ACC112 (cell line): ENCODE measurements at regions not wholly inside any gene's neighbourhood (a gene's known extent, or its start where the extent isn't known, plus 50 kb on each side); places are given as distances from the start of the nearest gene placed in this dataset.
"Not testable (repeated sequence)": the region's sequence is repeated elsewhere in the genome, so short reads cannot be mapped to it uniquely, and the experiment has no call there.

Experiments
- H2AFZ ChIP-seq: fragments of 200-600 bp; sonication (generic); one replicate; pipeline ENCODE4 v1.6.0; 2017; ENCODE audit warnings: antibody characterized with exemption, low read length; ENCODE audit not compliant: unreplicated experiment
- H3K27ac ChIP-seq: fragments of 200-600 bp; sonication (generic); 2 replicates; pipeline ENCODE4 v1.5.1; 2014; ENCODE audit warnings: low read depth, mild to moderate bottlenecking, antibody characterized with exemption, low read length, moderate library complexity
- H3K27me3 ChIP-seq: fragments of 200-600 bp; sonication (generic); 2 replicates; pipeline ENCODE4 v1.6.1; 2014; ENCODE audit warnings: mild to moderate bottlenecking, antibody characterized with exemption, low read length, moderate library complexity, mixed read lengths; ENCODE audit not compliant: insufficient read depth
- H3K36me3 ChIP-seq: fragments of 200-600 bp; sonication (generic); 2 replicates; pipeline ENCODE4 v1.6.1; 2016; ENCODE audit warnings: mild to moderate bottlenecking, antibody characterized with exemption, low read length, moderate library complexity, mixed read lengths; ENCODE audit not compliant: insufficient read depth
- H3K4me1 ChIP-seq: fragments of 200-600 bp; sonication (generic); one replicate; pipeline ENCODE4 v1.6.1; 2016; ENCODE audit warnings: low read length, mixed read lengths; ENCODE audit not compliant: insufficient read depth, unreplicated experiment, control insufficient read depth
- H3K4me3 ChIP-seq: fragments of 200-600 bp; sonication (generic); 2 replicates; pipeline ENCODE4 v1.5.1; 2014; ENCODE audit warnings: mild to moderate bottlenecking, low read depth, low read length
- H3K79me2 ChIP-seq: fragments of 200-600 bp; sonication (generic); one replicate; pipeline ENCODE4 v1.6.0; 2016; ENCODE audit warnings: low read length; ENCODE audit not compliant: control insufficient read depth, unreplicated experiment, insufficient read depth

DNA sequence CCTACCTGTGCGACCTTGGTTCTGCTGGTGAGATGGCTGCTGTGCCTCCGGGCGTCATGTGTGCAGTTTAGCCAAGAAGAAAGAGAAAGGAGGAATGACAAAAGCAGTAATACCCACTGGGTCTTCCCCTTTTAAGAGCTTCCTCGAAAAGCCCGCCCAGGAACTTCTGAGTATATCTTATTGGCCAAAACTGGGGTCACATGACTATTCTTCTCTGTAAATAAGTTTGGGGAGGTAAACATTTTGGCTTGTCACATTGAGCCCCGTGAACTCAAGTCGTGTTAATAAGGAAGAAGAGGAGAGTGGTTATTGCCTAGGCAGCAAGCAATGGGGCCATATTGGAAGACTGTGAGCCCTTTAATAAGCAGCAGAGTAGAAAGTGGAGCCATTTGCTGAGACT lies 130.4 kb upstream of the ECI2 start:
- no peak overlapping the region for H2AFZ ChIP-seq
- no peaks in the 10 kb centered on the region for H3K4me1 ChIP-seq

DNA sequence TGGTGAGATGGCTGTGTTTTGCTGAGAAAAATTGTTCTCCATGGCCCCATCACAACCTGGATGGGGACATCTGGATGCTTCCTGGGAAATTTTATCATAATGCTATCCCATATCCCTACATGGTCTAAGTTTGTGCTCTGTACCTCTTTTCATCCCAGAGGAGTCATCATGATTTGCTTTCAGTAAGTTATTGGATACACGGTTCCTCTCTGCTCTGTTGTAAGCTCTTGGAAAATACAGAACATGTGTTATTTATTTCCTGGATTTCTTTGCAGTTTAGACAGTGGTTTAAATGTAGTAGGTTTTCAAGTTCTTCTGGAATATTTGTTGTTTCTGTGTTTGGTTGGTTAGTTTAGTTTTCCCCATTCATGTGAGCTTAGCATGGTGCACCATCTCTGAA lies 129.2 kb upstream of the ECI2 start:
- no peak overlapping the region for H3K4me3 ChIP-seq
- H3K4me1 ChIP-seq = no peaks in the 10 kb centered on the region
- H3K36me3 ChIP-seq = no peaks in the 10 kb centered on the region
- peaks cover 31% of the 10 kb centered on the region; the same call in 1 of the 2 replicates for H3K27me3 ChIP-seq
- no peak overlapping the region for H3K27ac ChIP-seq
- H2AFZ ChIP-seq = no peak overlapping the region
- no peaks in the 10 kb centered on the region for H3K79me2 ChIP-seq

More for the DNA sequence above, 130.4 kb upstream of the ECI2 start:
- Histone ChIP-seq H3K27ac (no peak overlapping the region), H3K36me3 (no peaks in the 10 kb centered on the region), H3K79me2 (no peaks in the 10 kb centered on the region), H3K4me3 (no peak overlapping the region), H3K27me3 (peaks cover 31% of the 10 kb centered on the region; the same call in 1 of the 2 replicates)

DNA sequence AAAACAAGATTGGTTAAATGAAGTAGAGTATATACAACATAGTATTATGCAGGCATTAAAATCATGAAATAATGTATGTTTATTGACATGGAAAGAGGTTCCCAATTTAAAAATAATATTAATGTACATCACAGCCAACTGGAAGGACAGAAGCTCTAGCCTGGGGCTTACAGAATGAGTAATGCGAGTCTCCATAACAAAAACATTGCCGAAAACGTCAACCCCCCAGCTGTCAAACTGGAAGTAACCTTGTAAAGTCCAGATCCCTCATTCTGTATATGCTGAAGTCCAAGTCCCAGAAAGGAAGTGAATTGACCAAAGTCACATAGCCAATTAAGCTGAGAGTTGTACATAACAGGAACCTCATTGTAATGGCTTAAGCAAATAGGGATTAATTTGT lies 128.7 kb upstream of the ECI2 start:
- no peak overlapping the region for H3K27ac ChIP-seq
- peaks cover 31% of the 10 kb centered on the region; the same call in 1 of the 2 replicates for H3K27me3 ChIP-seq
- H2AFZ ChIP-seq = no peak overlapping the region
- H3K4me3 ChIP-seq = no peak overlapping the region
- no peaks in the 10 kb centered on the region for H3K4me1 ChIP-seq
- H3K79me2 ChIP-seq = no peaks in the 10 kb centered on the region
- H3K36me3 ChIP-seq = no peaks in the 10 kb centered on the region

DNA sequence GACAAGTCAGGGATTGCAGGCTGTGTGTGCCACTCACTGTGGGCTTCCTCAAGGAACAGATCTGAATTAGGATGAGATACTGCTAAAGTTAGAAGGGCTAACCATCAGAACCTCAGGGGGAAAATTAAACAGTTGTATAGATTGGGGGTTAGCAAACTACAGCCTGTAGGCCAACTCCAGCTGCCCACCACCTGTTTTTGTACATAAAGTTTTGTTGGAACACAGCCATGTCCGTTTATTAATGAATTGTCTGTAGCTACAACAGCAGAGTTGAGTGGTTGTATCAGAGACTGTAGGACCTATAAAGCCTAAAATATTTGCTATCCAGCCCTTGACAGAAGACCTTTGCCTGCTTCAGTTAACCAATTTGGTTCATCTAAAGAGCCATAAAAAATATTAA lies 127.2 kb upstream of the ECI2 start:
- H3K36me3 ChIP-seq = no peaks in the 10 kb centered on the region
- no peak overlapping the region for H3K27ac ChIP-seq
- H2AFZ ChIP-seq = no peak overlapping the region
- H3K4me1 ChIP-seq = no peaks in the 10 kb centered on the region
- H3K27me3 ChIP-seq = peaks cover 23% of the 10 kb centered on the region; the same call in 1 of the 2 replicates
- H3K79me2 ChIP-seq = no peaks in the 10 kb centered on the region
- H3K4me3 ChIP-seq = no peak overlapping the region

DNA sequence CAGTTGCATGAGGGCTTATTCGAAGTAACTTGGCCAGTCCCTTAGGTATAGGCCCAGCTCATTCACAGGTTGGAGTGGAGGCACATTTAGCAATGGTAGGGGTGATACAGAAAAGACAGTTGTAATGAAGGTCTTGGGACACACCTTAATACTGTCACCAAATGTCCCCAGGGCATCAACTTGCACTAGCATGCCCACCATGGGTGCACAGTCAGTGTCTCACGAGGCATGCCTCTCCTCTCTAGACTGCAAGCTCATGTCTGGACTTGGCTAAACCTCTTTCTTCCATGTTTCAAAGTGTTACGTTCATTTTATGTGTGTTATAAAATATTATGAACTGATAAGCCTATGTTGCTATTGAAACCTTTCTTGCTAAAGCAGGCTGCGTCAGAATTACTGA lies 124.0 kb upstream of the ECI2 start:
- no peaks in the 10 kb centered on the region for H3K79me2 ChIP-seq
- H3K4me3 ChIP-seq = no peak overlapping the region
- no peaks in the 10 kb centered on the region for H3K27me3 ChIP-seq
- no peaks in the 10 kb centered on the region for H3K4me1 ChIP-seq
- no peak overlapping the region for H2AFZ ChIP-seq
- H3K27ac ChIP-seq = no peak overlapping the region
- H3K36me3 ChIP-seq = no peaks in the 10 kb centered on the region

DNA sequence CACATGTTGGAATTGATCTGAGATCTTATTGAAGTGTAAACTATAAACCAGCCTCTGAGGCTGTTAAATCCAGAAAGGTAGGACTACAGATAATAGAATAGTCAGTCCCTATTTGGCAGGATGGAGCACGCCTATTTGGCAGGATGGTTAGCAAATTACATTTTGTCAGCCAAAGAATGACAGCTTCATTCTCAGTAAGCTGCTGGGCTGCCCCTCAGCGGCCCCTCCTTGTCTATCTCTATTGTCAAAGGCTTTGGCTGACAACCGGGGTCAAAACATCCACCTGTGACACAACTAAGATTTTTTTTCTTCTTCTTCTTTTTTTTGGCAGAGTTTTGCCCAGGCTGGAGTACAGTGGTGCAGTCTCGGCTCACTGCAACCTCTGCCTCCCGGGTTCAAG lies 123.4 kb upstream of the ECI2 start:
- H3K36me3 ChIP-seq = no peaks in the 10 kb centered on the region
- H2AFZ ChIP-seq = no peak overlapping the region
- H3K27ac ChIP-seq = no peak overlapping the region
- no peaks in the 10 kb centered on the region for H3K27me3 ChIP-seq
- H3K4me3 ChIP-seq = no peak overlapping the region
- no peaks in the 10 kb centered on the region for H3K79me2 ChIP-seq
- peaks cover 5% of the 10 kb centered on the region for H3K4me1 ChIP-seq

DNA sequence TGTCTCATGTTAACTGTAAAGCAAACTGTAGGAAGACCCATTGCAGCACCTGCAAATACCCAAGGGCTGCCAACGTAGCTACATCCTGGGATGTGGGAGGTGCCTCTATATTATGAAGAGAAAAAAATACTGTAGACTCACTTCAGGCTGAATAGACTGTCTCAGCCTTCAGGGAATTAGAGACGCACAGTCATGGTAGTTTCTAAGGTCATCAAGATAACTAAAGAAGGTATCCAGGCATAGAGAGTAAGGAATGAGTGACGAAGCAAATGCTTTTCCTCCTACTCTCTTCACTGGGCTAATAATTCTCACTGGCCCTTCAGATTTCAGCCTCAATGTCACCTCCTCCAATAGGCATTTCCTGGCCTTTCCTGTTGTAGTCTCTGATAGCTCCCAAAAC lies 121.6 kb upstream of the ECI2 start:
- H2AFZ ChIP-seq = no peak overlapping the region
- H3K36me3 ChIP-seq = no peaks in the 10 kb centered on the region
- H3K27ac ChIP-seq = no peak overlapping the region
- no peak overlapping the region for H3K4me3 ChIP-seq
- H3K4me1 ChIP-seq = peaks cover 7% of the 10 kb centered on the region
- H3K27me3 ChIP-seq = no peaks in the 10 kb centered on the region
- no peaks in the 10 kb centered on the region for H3K79me2 ChIP-seq

DNA sequence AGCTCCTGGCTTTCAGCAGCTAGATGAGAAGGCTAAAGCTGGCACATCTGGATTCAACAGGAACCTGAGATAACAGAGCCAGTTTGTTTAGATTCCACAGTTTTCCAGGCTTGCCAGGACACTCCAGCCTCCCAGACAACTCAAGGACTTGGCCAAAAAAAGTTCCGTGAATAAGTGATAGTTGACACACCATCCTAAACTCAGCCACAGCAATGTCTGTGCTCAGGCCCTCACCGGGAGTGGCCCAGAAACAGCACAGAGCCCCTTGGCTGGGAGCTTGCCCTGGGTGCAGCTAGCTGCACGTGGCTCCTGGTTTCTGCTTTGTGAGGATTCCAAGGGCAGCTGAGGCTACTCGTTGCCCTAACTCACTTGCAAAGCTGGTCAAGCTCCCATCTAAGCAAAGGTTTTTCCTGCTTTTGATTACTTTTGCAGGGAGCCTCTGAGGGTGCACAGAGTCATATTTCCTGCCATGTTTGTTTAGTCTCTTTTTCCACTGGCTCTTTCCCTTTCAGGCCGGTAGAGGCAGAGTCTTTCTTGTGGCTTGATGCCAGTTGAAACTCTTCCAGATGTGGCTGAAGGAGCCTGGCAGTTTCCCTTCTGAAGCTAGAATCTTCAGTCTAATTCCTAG lies 118.3 kb upstream of the ECI2 start:
- Histone ChIP-seq H3K27me3 (no peaks in the 10 kb centered on the region), H3K4me3 (no peak overlapping the region), H3K79me2 (no peaks in the 10 kb centered on the region), H3K4me1 (peaks cover 7% of the 10 kb centered on the region), H2AFZ (peak overlapping the region; percentile 84), H3K27ac (no peak overlapping the region), H3K36me3 (no peaks in the 10 kb centered on the region)

DNA sequence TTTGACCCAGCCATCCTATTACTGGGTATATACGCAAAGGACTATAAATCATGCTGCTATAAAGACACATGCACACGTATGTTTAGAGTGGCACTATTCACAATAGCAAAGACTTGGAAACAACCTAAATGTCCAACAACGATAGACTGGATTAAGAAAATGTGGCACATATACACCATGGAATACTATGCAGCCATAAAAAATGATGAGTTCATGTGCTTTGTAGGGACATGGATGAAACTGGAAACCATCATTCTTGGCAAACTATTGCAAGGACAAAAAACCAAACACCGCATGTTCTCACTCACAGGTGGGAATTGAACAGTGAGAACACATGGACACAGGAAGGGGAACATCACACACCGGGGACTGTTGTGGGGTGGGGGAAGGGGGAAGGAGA lies 117.1 kb upstream of the ECI2 start:
- H3K4me1 ChIP-seq, H3K27ac ChIP-seq, H3K27me3 ChIP-seq, H2AFZ ChIP-seq, H3K4me3 ChIP-seq, H3K79me2 ChIP-seq, H3K36me3 ChIP-seq: not testable (repeated sequence)

DNA sequence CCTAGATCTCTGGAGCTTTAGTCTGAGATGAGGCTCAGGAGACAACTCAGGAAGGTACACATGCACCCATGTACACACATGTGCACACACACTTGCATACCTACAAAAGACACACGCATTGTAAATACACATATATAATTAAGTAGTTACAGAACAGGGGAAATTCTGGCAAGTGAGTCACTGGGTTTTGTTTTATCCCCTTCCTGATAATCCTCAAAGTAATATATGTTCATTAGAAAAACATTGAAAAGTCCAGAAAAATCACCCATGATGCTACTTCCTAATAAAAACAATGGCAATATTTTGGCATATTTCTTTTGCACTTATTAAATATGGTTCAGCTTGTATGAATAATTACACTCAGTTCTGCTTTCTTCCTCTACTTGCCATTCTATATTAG lies 115.3 kb upstream of the ECI2 start:
- Histone ChIP-seq H3K27ac (no peak overlapping the region), H3K4me3 (no peak overlapping the region), H2AFZ (no peak overlapping the region), H3K4me1 (peaks cover 7% of the 10 kb centered on the region), H3K79me2 (no peaks in the 10 kb centered on the region), H3K36me3 (no peaks in the 10 kb centered on the region), H3K27me3 (no peaks in the 10 kb centered on the region)

DNA sequence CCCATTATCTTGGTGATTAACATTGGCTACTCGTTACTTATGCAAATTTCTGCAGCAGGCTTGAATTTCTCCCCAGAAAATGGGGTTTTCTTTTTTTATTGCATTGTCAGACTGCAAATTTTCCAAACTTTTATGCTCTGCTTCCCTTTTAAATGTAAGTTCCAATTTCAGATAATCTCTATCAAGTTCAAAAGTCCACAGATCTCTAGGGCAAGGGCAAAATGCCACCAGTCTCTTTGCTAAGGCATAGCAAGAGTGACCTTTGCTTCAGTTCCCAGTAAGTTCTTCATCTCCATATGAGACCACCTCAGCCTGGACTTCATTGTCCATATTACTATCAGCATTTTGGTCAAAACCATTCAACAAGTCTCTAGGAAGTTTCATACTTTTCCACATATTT lies 108.5 kb upstream of the ECI2 start:
- not testable (repeated sequence) for H3K4me3 ChIP-seq, H3K27me3 ChIP-seq, H3K4me1 ChIP-seq, H3K36me3 ChIP-seq, H2AFZ ChIP-seq, H3K27ac ChIP-seq, H3K79me2 ChIP-seq
